Calu3 (cell line): ENCODE measurements at regions not wholly inside any gene's neighbourhood (a gene's known extent, or its start where the extent isn't known, plus 50 kb on each side); places are given as distances from the start of the nearest gene placed in this dataset.

ENCODE experiments used
- BruUV-seq: library from RNA; stranded (reverse); fragments of 400-500 nt; replicated peaks from 2 replicates; lab custom pipeline; 2021; lab: Mats Ljungman, UMichigan
- CTCF ChIA-PET: fragments of 300-600 bp; sonication (Branson Sonifier 250); formaldehyde crosslinking; loops from one replicate; lab custom pipeline; 2022; ENCODE audit warnings: antibody characterized with exemption; lab: Charles Lee
- DNase-seq: peaks from one replicate; pipeline ENCODE4 v3.0.0; 2022
- H3K27ac Mint-ChIP-seq: one replicate; pipeline ENCODE4 v1.8.0; 2022; ENCODE audit warnings: mixed read lengths; ENCODE audit not compliant: unreplicated experiment
- H3K27me3 Mint-ChIP-seq: one replicate; pipeline ENCODE4 v1.8.0; 2022; ENCODE audit warnings: mixed read lengths; ENCODE audit not compliant: unreplicated experiment
- H3K36me3 Mint-ChIP-seq: one replicate; pipeline ENCODE4 v1.8.0; 2022; ENCODE audit warnings: mild to moderate bottlenecking, moderate library complexity, mixed read lengths; ENCODE audit not compliant: insufficient read depth, unreplicated experiment
- H3K4me1 Mint-ChIP-seq: one replicate; pipeline ENCODE4 v1.8.0; 2022; ENCODE audit warnings: mild to moderate bottlenecking, low read depth, mixed read lengths; ENCODE audit not compliant: unreplicated experiment
- H3K4me3 Mint-ChIP-seq: one replicate; pipeline ENCODE4 v1.8.0; 2022; ENCODE audit warnings: mild to moderate bottlenecking, low read depth, moderate library complexity, mixed read lengths; ENCODE audit not compliant: unreplicated experiment
- H3K9me3 Mint-ChIP-seq: one replicate; pipeline ENCODE4 v1.8.0; 2022; ENCODE audit warnings: low read depth, mixed read lengths; ENCODE audit not compliant: unreplicated experiment
- CTCF ChIP-seq: fragments of 200-600 bp; IDR thresholded peaks from one replicate; pipeline ENCODE4 v1.8.0; 2022; ENCODE audit warnings: antibody characterized with exemption; ENCODE audit not compliant: unreplicated experiment
- intact Hi-C: fragments of 100-400 bp; cut with micrococcal nuclease; formaldehyde crosslinking; loops from one replicate; pipeline ENCODE4 v1.10.0; 2022; ENCODE audit not compliant: unreplicated experiment

- no peak for DNase-seq
- Mint-ChIP-seq H3K27ac (no peak overlapping the region), H3K9me3 (peaks cover 9% of the 10 kb centered on the region), H3K36me3 (no peaks in the 10 kb centered on the region), H3K4me3 (no peak overlapping the region), H3K27me3 (no peaks in the 10 kb centered on the region), H3K4me1 (no peaks in the 10 kb centered on the region)
- CTCF ChIA-PET: no interaction called here
- intact Hi-C loops: no loop called here
- BruUV-seq: no TSS peak
- no peak for TF ChIP-seq CTCF
Measured at GRCh38 chr3:104472221-104472620, 894.5 kb upstream of the ALCAM start.

GRCh38 chr3:104474011-104474410, 892.7 kb upstream of the ALCAM start:
- no peak for DNase-seq
- CTCF ChIA-PET: interaction anchor here (0.7 kb wide), 1 partner anchor 584 kb away, joined by 4 read pairs; no protein-coding TSS in a partner anchor
- Mint-ChIP-seq H3K9me3 (peaks cover 10% of the 10 kb centered on the region), H3K36me3 (no peaks in the 10 kb centered on the region), H3K27me3 (no peaks in the 10 kb centered on the region), H3K4me3 (no peak overlapping the region), H3K4me1 (no peaks in the 10 kb centered on the region), H3K27ac (no peak overlapping the region)
- intact Hi-C loops: no loop called here
- BruUV-seq: no TSS peak
- no peak for TF ChIP-seq CTCF

GRCh38 chr3:104503022-104503421, 863.7 kb upstream of the ALCAM start:
- Mint-ChIP-seq H3K27ac (no peak overlapping the region), H3K36me3 (no peaks in the 10 kb centered on the region), H3K4me1 (no peaks in the 10 kb centered on the region), H3K9me3 (peaks cover 5% of the 10 kb centered on the region), H3K27me3 (no peaks in the 10 kb centered on the region), H3K4me3 (no peak overlapping the region)
- DNase-seq: no peak
- no TSS peak for BruUV-seq
- intact Hi-C loops: no loop called here
- CTCF ChIA-PET: no interaction called here
- TF ChIP-seq CTCF: no peak

- H3K27me3 Mint-ChIP-seq: no peaks in the 10 kb centered on the region
- no peaks in the 10 kb centered on the region for H3K4me1 Mint-ChIP-seq
- intact Hi-C loops: no loop called here
- no TSS peak for BruUV-seq
- CTCF ChIA-PET: no interaction called here
- TF ChIP-seq CTCF: no peak
- H3K9me3 Mint-ChIP-seq: peaks cover 3% of the 10 kb centered on the region
- H3K36me3 Mint-ChIP-seq: no peaks in the 10 kb centered on the region
- DNase-seq: no peak
- H3K27ac Mint-ChIP-seq: no peak overlapping the region
- H3K4me3 Mint-ChIP-seq: no peak overlapping the region
Measured at GRCh38 chr3:104510131-104510849, 856.4 kb upstream of the ALCAM start.
